GM18858 (cell line): ENCODE measurements at regions not wholly inside any gene's neighbourhood (a gene's known extent, or its start where the extent isn't known, plus 50 kb on each side); places are given as distances from the start of the nearest gene placed in this dataset.

Experiments
- ATAC-seq: cut with Tn5 transposase; IDR thresholded peaks from one replicate; pipeline ENCODE4 v1.9.1; 2021; ENCODE audit not compliant: unreplicated experiment

- no peak for ATAC-seq
Measured at GRCh38 chr18:77442393-77442792, 192.7 kb downstream of the GALR1 start.

DNA sequence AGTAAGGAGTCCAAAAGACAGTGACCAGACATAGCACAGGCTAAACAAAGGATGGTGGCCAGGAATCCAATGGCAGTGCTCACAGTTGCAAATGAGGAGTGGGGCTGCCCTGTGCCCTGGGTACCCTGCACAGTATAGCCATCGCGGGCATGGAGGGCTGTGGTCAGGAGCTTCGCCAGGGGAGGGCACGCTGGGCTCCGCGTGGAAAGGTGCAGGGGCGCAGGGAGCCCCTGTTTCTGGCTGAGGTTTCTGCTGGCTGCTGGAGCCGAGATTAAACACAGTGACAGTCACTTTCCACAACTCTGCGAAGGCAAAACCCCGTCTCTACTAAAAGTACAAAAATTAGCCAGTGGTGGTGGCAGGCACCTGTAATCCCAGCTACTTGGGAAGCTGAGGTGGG lies 194.7 kb downstream of the GALR1 start:
- no peak for ATAC-seq

GRCh38 chr18:77448046-77448445 lies 198.4 kb downstream of the GALR1 start:
- ATAC-seq = no peak

- no peak for ATAC-seq
Measured at GRCh38 chr18:77455004-77455403, 205.4 kb downstream of the GALR1 start.

GRCh38 chr18:77457681-77458080 lies 208.0 kb downstream of the GALR1 start:
- no peak for ATAC-seq

DNA sequence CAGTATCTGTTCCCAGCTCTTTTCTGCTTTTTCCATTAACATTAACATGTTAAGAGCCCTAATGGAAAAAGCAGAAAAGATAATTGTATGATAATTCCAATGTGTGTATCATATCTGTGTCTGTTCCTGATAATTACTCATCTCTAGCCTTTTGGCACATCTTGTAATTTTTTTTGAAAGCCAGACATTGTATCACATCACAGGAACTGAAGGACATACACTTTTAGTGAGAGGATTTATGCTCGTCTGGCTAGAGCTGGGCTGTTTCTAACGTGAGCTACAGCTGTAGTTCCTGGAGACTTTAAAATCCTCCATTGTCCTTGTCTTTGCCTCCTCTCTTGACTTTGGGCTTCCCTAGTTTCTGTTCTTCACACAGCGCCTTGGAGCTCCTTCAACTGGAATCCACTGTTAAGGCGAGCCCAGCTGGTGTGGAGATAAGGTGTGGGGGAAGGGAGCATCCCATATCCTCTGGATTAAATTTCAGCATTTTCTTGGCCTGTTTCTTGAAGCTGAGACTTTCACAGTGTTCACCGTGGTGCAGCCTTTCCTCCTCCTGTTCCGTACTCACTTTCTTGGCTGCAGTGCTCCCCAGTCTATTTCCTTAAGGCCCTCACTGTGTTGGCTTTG lies 211.5 kb downstream of the GALR1 start:
- no peak for ATAC-seq

- no peak for ATAC-seq
Measured at GRCh38 chr18:77464917-77465316, 215.3 kb downstream of the GALR1 start.

GRCh38 chr18:77466890-77467289 lies 217.2 kb downstream of the GALR1 start:
- no peak for ATAC-seq

DNA sequence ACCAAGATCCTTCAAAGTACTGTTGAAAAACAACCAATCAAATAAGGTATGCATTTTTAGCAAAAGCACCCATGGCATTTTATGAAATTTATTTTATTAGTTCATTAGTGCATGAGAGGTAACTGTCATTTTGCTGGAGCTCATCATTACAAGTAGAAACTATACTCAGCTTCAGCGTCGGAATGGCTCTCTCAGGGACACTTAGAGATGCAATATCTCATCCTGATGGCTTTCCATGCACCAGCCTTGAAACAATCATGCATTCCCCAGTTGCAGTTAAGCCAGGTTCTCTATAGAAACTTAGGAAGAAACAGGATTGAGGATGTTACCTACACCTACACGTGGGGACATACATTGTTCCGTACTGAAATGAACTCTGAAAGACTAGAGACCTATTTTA lies 219.5 kb downstream of the GALR1 start:
- no peak for ATAC-seq

DNA sequence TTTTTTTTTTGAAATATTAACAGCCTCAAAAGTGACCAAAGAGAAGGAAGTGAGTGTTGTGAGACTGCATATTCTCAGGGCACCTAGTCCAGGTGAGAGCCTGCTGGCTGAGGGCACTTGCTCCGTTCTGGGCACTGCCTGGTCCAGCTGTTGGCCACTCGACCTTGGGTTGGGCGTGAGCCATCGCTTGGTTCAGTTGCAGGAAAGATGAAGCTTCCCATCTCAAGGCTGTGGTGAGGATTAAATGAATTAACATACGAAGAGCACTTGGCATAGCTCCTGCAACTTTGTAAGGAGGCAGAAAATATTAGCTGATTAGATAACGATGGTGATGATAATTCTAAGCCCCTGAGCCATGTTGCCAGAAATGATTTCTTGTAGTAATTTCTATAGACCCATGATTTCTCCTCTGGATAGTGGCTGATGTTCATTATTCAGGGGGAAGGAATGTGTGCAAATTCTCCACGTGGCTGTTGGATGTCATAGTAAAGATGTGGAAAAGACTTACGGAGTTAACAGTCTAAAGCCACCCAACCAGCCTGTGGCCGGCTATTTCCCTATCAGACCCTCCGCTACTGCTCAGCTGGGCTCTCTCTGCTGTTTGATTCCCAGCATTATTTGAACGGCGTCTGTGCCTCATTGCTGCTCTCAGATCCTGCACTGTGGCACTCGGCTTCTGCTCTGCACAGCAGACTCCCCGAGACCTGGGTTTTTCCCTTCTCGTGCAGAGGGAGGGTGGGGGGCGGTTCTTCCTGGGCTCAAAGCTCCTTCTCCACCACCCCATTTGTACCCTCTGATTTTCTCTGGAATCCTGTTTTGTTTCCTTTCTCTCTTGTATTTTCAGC lies 221.1 kb downstream of the GALR1 start:
- no peak for ATAC-seq

GRCh38 chr18:77472509-77472908 lies 222.9 kb downstream of the GALR1 start:
- ATAC-seq = no peak

DNA sequence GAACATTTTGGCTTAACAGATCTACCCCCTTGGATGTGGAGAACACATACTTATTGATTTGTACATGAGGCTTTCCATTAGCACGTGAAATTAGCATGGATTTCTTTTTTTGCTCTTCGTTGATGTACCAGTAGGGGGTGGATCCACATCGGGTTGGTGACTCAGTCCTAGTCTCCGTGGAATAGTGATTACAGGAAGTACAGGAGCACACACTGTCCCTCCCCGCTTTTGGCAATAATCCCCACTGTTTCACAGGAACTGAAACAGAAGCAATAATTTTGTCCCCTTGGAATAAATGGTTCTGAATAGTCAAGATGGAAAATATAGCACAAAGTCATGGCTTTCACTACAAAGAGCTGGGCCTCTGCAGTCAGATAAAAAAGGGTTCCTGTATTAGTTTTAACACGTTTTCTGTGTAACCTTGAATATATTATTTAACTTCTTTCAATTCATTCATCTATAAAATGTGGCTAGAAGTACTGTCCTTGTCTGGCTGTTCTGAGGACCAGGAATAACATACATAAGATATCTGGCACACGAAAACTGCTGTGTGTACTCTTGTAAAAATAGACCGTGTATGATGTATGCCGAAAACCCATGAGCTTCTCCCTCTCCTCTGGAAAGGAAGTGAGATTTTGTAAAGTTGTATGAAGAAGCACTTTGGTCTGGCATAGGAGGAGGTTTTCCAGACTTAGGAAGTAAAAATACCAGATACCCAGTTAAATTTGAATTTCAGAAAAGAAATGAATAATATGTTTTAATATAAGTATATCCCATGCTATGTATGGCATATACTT lies 229.2 kb downstream of the GALR1 start:
- no peak for ATAC-seq

- no peak for ATAC-seq
Measured at GRCh38 chr18:77481541-77481940, 231.9 kb downstream of the GALR1 start.

DNA sequence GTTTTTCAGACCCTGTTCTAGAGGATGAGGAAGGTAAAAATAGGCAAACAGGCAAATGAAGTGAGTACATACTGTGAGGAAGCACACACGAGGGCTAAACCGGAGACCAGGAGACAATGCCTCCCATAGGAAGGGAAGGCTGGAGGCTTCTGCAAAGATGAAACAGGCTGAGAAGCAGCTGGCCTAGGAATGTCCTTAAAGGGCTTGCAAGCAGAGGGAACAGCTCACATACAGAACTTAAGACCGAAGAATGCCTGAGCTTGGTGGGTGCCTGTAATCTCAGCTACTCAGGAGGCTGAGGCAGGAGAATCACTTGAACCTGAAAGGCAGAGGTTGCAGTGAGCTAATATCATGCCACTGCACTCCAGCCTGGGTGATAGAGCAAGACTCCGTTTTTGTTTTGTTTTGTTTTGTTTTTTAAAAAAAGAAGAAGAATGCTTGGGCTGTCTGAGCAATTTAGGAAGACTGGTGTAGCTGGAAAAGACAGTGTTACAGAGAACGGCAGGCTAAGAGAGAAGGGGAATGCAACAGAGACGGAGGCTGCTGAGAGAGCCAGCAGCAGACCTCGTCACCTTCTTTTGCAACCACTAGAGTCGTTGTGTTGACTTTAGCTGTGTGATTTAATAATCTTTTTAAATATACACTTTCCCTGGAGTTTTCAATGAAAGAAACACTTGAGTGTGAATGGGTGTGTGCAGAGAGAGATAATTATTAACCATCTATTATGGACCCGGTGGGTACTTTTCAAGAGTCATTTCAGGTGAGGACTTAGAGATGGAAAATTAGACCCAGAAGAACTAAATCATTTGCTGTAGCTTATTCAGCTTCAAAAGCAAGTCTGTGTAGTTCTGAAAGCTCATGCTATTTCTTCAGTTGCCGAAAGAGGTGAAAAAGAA lies 232.8 kb downstream of the GALR1 start:
- no peak for ATAC-seq

DNA sequence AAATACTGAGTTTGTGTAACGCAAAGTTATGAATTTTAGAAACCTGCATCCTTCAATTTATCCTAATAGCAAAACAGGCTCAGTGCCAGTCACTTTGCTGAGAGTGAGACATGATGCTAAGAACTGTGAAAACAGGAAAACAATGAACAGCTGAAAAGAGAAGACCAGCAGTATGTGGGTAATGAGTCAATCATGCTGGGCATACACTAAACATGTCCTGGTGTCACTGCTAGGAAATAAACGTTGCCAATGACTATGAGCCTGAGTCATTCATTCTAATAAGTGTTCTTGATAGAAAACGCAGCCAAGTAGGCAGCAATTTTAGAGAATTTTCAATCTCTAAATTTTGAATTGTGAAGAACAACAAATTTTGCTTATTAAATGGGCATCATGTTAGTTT lies 237.3 kb downstream of the GALR1 start:
- ATAC-seq = no peak

GRCh38 chr18:77487951-77488740 lies 238.5 kb downstream of the GALR1 start:
- ATAC-seq = no peak

- ATAC-seq = no peak
Measured at GRCh38 chr18:77495079-77495478, 245.4 kb downstream of the GALR1 start.

GRCh38 chr18:77495982-77496690 lies 246.5 kb downstream of the GALR1 start:
- no peak for ATAC-seq

GRCh38 chr18:77501266-77501665 lies 251.6 kb downstream of the GALR1 start:
- no peak for ATAC-seq
